Mammary epithelial cell (primary cell): ENCODE measurements at regions not wholly inside any gene's neighbourhood (a gene's known extent, or its start where the extent isn't known, plus 50 kb on each side); places are given as distances from the start of the nearest gene placed in this dataset.

Experiments
- CTCF ChIP-seq, 2 donors: IDR thresholded peaks in 1 of 2; conservative IDR thresholded peaks in 1 of 2; 2 replicates each; pipeline ENCODE4 v1.5.1; 2011 to 2012; ENCODE audit warnings: inconsistent platforms in 2 of 2, low read length in 2 of 2, mild to moderate bottlenecking in 2 of 2, control low read depth in 1 of 2, low read depth in 1 of 2; ENCODE audit not compliant: insufficient read depth in 1 of 2; ENCODE audit errors: extremely low read depth in 1 of 2
- EZH2 ChIP-seq: IDR thresholded peaks from 2 replicates; pipeline ENCODE4 v1.6.1; 2012; ENCODE audit warnings: low read length, inconsistent platforms, borderline replicate concordance

- TF ChIP-seq CTCF (conservative IDR thresholded peaks at IDR 0.05 in 1 of 2, IDR thresholded peaks at IDR 0.05 in 1 of 2; ENCODE audit: extremely low read depth in 1 of 2, insufficient read depth in 1 of 2, low read depth in 1 of 2, low read length in 2 of 2) (no peak), EZH2 (no peak)
Observed at GRCh38 chr3:81846988-81847387, 85.5 kb upstream of the GBE1 start.
